ENCODE measurements at regions not wholly inside any gene's neighbourhood (a gene's known extent, or its start where the extent isn't known, plus 50 kb on each side); places are given as distances from the start of the nearest gene placed in this dataset.

- TF ChIP-seq CTCF (IDR thresholded peaks at IDR 0.05; ENCODE audit: insufficient read depth, low read length, poor library complexity, severe bottlenecking) (no peak), EZH2phosphoT487 (conservative IDR thresholded peaks at IDR 0.05; ENCODE audit: low read length) (no peak)
These were observed 1704.7 kb downstream of the HACE1 start for GRCh38 chr6:103154779-103155572.
